ENCODE measurements at regions not wholly inside any gene's neighbourhood (a gene's known extent, or its start where the extent isn't known, plus 50 kb on each side); places are given as distances from the start of the nearest gene placed in this dataset.

DNA sequence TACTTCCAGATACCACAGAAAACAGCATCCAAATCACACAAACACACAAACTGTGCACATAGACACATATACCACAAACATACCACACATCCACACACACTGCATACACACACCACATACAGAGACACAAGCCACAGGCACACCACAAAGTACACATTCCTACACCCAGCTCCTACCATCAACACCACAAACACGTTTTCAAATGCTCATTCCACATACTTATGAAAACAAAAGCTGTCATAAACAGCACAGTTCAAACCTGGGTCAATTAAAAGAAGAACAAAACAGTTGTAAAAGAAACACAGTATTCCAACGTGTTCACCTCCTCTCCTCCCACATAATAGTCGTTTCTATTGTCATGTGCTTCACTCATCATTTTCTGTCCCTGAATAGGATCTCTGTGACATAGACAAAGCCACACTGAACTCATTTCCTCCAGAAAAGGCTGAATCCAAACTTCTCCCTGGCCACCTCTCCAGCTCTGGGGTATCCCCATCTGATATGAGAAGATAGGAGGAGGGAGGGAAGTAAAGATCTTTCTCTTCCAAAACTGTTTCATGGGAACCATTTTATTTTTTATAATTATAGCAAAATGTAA is 89.2 kb downstream of the CXCL12 start:
- TF ChIP-seq, protein P1, sequence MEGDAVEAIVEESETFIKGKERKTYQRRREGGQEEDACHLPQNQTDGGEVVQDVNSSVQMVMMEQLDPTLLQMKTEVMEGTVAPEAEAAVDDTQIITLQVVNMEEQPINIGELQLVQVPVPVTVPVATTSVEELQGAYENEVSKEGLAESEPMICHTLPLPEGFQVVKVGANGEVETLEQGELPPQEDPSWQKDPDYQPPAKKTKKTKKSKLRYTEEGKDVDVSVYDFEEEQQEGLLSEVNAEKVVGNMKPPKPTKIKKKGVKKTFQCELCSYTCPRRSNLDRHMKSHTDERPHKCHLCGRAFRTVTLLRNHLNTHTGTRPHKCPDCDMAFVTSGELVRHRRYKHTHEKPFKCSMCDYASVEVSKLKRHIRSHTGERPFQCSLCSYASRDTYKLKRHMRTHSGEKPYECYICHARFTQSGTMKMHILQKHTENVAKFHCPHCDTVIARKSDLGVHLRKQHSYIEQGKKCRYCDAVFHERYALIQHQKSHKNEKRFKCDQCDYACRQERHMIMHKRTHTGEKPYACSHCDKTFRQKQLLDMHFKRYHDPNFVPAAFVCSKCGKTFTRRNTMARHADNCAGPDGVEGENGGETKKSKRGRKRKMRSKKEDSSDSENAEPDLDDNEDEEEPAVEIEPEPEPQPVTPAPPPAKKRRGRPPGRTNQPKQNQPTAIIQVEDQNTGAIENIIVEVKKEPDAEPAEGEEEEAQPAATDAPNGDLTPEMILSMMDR (IDR thresholded peaks at IDR 0.05; ENCODE audit: unreplicated experiment): no peak
- H3K36me3 Mint-ChIP-seq (ENCODE audit: insufficient read depth, unreplicated experiment): no peaks in the 10 kb centered on the region
- no TSS peak for BruUV-seq (replicated peaks)
- H3K9me3 Mint-ChIP-seq (ENCODE audit: low read depth, unreplicated experiment): peaks cover 2% of the 10 kb centered on the region
- CTCF ChIA-PET: no interaction called here
- no peak for DNase-seq
- no peak overlapping the region for H3K27ac Mint-ChIP-seq (ENCODE audit: unreplicated experiment)
- no peaks in the 10 kb centered on the region for H3K4me1 Mint-ChIP-seq (ENCODE audit: low read depth, unreplicated experiment)
- H3K4me3 Mint-ChIP-seq (ENCODE audit: low read depth, unreplicated experiment): no peak overlapping the region
- intact Hi-C loops (cut with micrococcal nuclease; ENCODE audit: unreplicated experiment): no loop called here
- H3K27me3 Mint-ChIP-seq (ENCODE audit: unreplicated experiment): no peaks in the 10 kb centered on the region

DNA sequence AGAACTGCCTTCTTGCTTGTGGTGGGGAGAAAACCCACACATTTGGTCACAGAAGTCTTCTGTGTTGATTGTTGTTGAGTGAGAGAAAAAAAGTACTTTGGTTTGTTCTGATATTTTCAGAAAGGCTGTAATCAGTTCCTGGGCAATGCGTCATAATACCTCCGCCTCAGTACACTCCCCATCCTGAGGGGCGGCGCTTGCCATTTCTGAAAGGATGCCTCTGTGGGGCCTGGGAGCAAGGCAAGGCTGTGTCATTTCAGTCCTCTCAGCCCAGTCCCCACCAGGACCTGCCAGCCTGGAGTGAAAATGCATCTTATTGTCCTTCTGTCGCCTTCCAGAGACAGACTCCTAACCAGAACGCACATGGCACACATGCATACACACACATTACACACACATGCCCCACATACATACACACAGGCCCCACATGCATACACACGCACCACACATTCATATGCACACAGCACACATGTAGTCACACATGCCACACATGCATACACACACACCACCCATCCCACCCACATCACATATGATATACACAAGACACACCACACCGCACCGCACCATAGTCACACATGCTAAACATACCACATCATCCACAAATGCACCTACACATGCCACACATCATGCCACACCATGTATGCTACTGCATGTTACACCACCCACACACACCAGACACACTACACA is 90.0 kb downstream of the CXCL12 start:
- TF ChIP-seq, protein P1 (IDR thresholded peaks at IDR 0.05; ENCODE audit: unreplicated experiment): no peak
- no peak overlapping the region for H3K27ac Mint-ChIP-seq (ENCODE audit: unreplicated experiment)
- intact Hi-C loops (cut with micrococcal nuclease; ENCODE audit: unreplicated experiment): no loop called here
- BruUV-seq (replicated peaks): no TSS peak
- no peak overlapping the region for H3K4me3 Mint-ChIP-seq (ENCODE audit: low read depth, unreplicated experiment)
- H3K4me1 Mint-ChIP-seq (ENCODE audit: low read depth, unreplicated experiment): no peaks in the 10 kb centered on the region
- H3K27me3 Mint-ChIP-seq (ENCODE audit: unreplicated experiment): no peaks in the 10 kb centered on the region
- H3K9me3 Mint-ChIP-seq (ENCODE audit: low read depth, unreplicated experiment): peaks cover 2% of the 10 kb centered on the region
- no peaks in the 10 kb centered on the region for H3K36me3 Mint-ChIP-seq (ENCODE audit: insufficient read depth, unreplicated experiment)
- CTCF ChIA-PET: no interaction called here
- no peak for DNase-seq

DNA sequence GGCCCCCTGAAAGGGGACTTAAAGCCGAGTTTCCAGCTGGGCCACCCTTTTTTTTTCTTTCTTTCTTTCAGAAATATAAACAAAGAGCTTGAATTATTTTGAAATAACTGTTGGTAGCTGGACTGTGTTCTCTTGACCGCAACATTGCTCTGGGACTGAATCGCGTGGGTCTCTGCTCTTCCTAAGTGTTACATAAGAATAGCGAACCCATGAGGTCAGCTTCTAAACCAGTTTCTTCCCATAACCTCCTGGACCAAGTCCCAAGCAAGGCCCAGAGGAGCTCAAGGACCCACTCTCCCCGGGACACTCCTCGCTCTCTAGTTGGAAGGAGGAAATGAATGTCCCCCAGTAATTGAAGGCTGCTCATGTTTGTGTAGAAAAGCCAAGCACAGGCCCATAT is 91.1 kb downstream of the CXCL12 start:
- no TSS peak for BruUV-seq (replicated peaks)
- no peaks in the 10 kb centered on the region for H3K4me1 Mint-ChIP-seq (ENCODE audit: low read depth, unreplicated experiment)
- no peak overlapping the region for H3K27ac Mint-ChIP-seq (ENCODE audit: unreplicated experiment)
- intact Hi-C loops (cut with micrococcal nuclease; ENCODE audit: unreplicated experiment): no loop called here
- no peaks in the 10 kb centered on the region for H3K27me3 Mint-ChIP-seq (ENCODE audit: unreplicated experiment)
- CTCF ChIA-PET: no interaction called here
- no peak overlapping the region for H3K4me3 Mint-ChIP-seq (ENCODE audit: low read depth, unreplicated experiment)
- no peaks in the 10 kb centered on the region for H3K36me3 Mint-ChIP-seq (ENCODE audit: insufficient read depth, unreplicated experiment)
- TF ChIP-seq, protein P1 (IDR thresholded peaks at IDR 0.05; ENCODE audit: unreplicated experiment): no peak
- H3K9me3 Mint-ChIP-seq (ENCODE audit: low read depth, unreplicated experiment): peaks cover 2% of the 10 kb centered on the region
- no peak for DNase-seq

DNA sequence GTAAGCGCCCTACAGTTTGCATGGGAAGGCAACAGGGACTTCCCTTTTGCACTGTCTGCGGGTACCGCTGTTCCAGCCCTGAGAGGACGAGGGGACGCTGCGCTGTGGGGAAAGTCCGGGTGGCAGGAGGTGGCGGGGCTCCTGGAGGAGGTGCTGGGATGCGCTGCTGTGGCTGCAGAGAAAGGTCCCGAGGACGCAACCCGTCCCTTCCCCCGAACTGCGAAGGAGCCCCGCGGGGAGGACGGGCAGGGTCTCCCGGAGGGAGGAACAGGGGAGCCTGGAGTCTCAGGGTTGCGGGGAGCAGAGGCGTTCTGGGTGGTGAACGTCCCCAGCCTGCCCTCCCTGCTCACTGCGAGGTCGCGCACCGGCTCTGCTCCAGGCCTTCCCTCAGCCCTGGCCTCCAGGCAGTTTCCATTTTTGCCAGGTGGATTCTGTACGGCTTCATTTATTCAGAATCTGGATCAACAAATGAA is 91.6 kb downstream of the CXCL12 start:
- Mint-ChIP-seq H3K4me3 (ENCODE audit: low read depth, unreplicated experiment) (no peak overlapping the region), H3K36me3 (ENCODE audit: insufficient read depth, unreplicated experiment) (no peaks in the 10 kb centered on the region), H3K9me3 (ENCODE audit: low read depth, unreplicated experiment) (peaks cover 2% of the 10 kb centered on the region), H3K4me1 (ENCODE audit: low read depth, unreplicated experiment) (no peaks in the 10 kb centered on the region), H3K27ac (ENCODE audit: unreplicated experiment) (no peak overlapping the region), H3K27me3 (ENCODE audit: unreplicated experiment) (no peaks in the 10 kb centered on the region)
- CTCF ChIA-PET: no interaction called here
- TF ChIP-seq, protein P1 (IDR thresholded peaks at IDR 0.05; ENCODE audit: unreplicated experiment): no peak
- no peak for DNase-seq
- intact Hi-C loops (cut with micrococcal nuclease; ENCODE audit: unreplicated experiment): no loop called here
- BruUV-seq (replicated peaks): no TSS peak

Measured in Calu3 (cell line).